ENCODE measurements at regions not wholly inside any gene's neighbourhood (a gene's known extent, or its start where the extent isn't known, plus 50 kb on each side); places are given as distances from the start of the nearest gene placed in this dataset.
"Not testable (repeated sequence)": the region's sequence is repeated elsewhere in the genome, so short reads cannot be mapped to it uniquely, and the experiment has no call there.

GRCh38 chr12:131620520-131620919 is 90.4 kb upstream of the SFSWAP start:
- no peaks in the 10 kb centered on the region for H3K4me1 Mint-ChIP-seq (ENCODE audit: low read depth)
- H3K27me3 Mint-ChIP-seq: peaks cover 4% of the 10 kb centered on the region
- no peaks in the 10 kb centered on the region for H3K9me3 Mint-ChIP-seq (ENCODE audit: low read depth)
- no peak overlapping the region for H3K4me3 Mint-ChIP-seq
- H3K27ac Mint-ChIP-seq: no peak overlapping the region
- H3K36me3 Mint-ChIP-seq: no peaks in the 10 kb centered on the region

- H3K4me1 Mint-ChIP-seq (ENCODE audit: low read depth): no peaks in the 10 kb centered on the region
- H3K27ac Mint-ChIP-seq: no peak overlapping the region
- no peak overlapping the region for H3K4me3 Mint-ChIP-seq
- H3K36me3 Mint-ChIP-seq: no peaks in the 10 kb centered on the region
- no peaks in the 10 kb centered on the region for H3K9me3 Mint-ChIP-seq (ENCODE audit: low read depth)
- peaks cover 4% of the 10 kb centered on the region for H3K27me3 Mint-ChIP-seq
Observed at GRCh38 chr12:131620946-131621681, 89.8 kb upstream of the SFSWAP start.

DNA sequence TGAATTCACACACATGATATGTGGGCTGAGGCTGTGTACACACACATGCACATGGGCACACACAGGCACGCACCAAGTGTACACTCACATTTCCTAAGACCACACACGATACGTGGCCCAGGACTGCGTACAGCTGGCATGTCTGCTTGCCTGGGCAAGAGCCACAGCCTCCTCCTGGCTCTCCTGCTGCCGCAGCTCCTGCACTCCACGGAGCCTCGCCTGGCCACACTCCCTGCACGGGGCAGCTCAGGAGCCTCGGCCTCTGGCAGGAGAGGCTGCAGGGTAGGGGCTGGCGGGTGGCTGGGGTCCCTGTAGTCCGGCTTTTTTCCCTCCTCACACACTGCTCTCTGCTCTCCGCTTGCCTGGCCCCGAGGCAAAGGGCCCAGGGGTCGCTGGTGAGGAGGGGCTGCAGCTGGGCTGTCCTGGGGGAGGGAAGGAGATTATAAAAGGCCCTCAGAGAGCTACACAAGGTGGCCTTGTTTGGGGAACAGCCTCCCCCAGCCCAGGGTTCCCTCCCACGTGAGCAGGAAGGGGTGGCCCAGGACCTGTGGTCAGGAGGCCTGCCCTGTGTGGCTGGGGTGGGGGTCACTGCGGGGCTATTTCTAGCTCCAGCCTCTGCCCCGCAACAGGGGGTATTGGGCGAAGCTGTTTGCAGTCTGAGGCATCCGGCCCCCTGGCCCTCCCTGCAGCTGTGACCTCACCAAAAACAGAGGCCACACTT is 89.0 kb upstream of the SFSWAP start:
- Mint-ChIP-seq H3K4me3 (no peak overlapping the region), H3K27me3 (peaks cover 3% of the 10 kb centered on the region), H3K9me3 (ENCODE audit: low read depth) (no peaks in the 10 kb centered on the region), H3K4me1 (ENCODE audit: low read depth) (no peaks in the 10 kb centered on the region), H3K27ac (no peak overlapping the region), H3K36me3 (no peaks in the 10 kb centered on the region)

DNA sequence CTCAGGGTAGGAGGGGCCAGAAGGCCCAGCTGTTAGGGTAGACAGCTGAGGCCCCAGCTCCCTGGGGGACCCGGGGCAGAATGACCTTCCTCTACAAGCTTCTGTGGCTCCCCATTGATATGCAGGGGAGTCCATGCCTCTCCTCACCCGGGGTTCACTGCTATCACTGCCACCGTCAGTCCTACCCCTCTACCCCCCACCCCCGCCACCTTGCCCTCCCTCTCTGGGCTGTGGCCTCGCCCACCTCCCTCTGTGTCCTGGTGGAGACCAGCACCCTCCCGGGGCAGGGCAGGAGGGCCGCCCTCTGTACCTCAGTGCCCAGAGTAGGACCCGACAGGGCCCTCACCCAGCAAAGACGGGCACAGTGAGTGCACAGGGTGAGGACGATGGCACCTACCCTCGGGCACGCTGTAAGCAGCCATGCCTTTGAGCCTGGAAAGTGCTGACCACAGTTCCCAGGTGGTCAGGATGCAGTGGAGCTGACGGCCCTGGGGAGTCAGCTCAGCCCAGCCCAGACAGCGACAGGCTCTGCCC is 88.4 kb upstream of the SFSWAP start:
- Mint-ChIP-seq H3K9me3 (ENCODE audit: low read depth) (no peaks in the 10 kb centered on the region), H3K27me3 (peaks cover 2% of the 10 kb centered on the region), H3K4me1 (ENCODE audit: low read depth) (no peaks in the 10 kb centered on the region), H3K27ac (no peak overlapping the region), H3K36me3 (no peaks in the 10 kb centered on the region), H3K4me3 (no peak overlapping the region)

GRCh38 chr12:131623404-131624368 is 87.2 kb upstream of the SFSWAP start:
- H3K9me3 Mint-ChIP-seq (ENCODE audit: low read depth); H3K27me3 Mint-ChIP-seq; H3K36me3 Mint-ChIP-seq; H3K4me3 Mint-ChIP-seq; H3K27ac Mint-ChIP-seq; H3K4me1 Mint-ChIP-seq (ENCODE audit: low read depth): not testable (repeated sequence)

- H3K9me3 Mint-ChIP-seq (ENCODE audit: low read depth); H3K4me3 Mint-ChIP-seq; H3K4me1 Mint-ChIP-seq (ENCODE audit: low read depth); H3K36me3 Mint-ChIP-seq; H3K27me3 Mint-ChIP-seq; H3K27ac Mint-ChIP-seq: not testable (repeated sequence)
Observed at GRCh38 chr12:131624369-131624739, 86.5 kb upstream of the SFSWAP start.

DNA sequence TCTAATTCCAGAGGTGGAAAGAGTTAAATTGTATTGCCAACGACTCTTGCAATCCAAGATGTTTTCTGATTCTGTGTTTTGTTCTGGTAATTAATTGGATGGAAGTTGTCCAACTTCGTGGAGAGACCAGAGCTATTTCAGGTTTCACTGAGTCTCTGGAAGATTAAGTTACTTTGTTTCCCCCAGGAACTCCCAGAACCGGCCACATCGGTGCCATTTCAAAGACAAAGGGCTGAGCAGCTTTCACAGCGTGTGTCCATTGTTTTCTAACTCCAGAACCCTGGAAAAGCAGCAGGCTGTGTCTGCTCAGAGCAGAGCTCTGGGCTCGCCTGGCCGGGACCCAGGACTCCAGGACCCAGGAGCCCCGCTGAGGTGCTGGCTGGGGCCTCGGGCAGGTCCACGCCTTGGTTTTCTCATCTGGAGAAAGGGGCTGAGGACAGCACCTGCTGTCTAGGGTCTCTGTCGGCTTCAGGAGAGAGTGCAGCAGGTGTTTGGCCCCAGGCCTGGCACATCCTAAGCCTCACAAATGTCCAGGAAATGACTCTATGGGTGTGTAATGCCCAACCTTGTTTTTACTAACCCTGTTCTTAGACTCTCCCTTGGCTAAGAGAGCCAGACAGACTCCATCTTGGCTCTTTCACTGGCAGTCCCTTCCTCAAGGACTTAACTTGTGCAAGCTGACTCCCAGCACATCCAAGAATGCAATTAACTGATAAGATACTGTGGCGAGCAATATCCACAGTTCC is 86.0 kb upstream of the SFSWAP start:
- H3K9me3 Mint-ChIP-seq (ENCODE audit: low read depth); H3K4me1 Mint-ChIP-seq (ENCODE audit: low read depth); H3K4me3 Mint-ChIP-seq: not testable (repeated sequence)

GRCh38 chr12:131625966-131626722 is 84.7 kb upstream of the SFSWAP start:
- H3K36me3 Mint-ChIP-seq; H3K27me3 Mint-ChIP-seq; H3K4me1 Mint-ChIP-seq (ENCODE audit: low read depth); H3K27ac Mint-ChIP-seq; H3K9me3 Mint-ChIP-seq (ENCODE audit: low read depth); H3K4me3 Mint-ChIP-seq: not testable (repeated sequence)

More for the DNA sequence above, 86.0 kb upstream of the SFSWAP start:
- not testable (repeated sequence) for H3K27ac Mint-ChIP-seq, H3K36me3 Mint-ChIP-seq, H3K27me3 Mint-ChIP-seq

GRCh38 chr12:131627151-131628022 is 83.5 kb upstream of the SFSWAP start:
- H3K4me3 Mint-ChIP-seq: peak overlapping the region; percentile 35
- not testable (repeated sequence) for H3K9me3 Mint-ChIP-seq (ENCODE audit: low read depth); H3K36me3 Mint-ChIP-seq; H3K27me3 Mint-ChIP-seq; H3K4me1 Mint-ChIP-seq (ENCODE audit: low read depth)
- peak overlapping the region; percentile 66 for H3K27ac Mint-ChIP-seq

- Mint-ChIP-seq H3K36me3 (no peaks in the 10 kb centered on the region), H3K27me3 (no peaks in the 10 kb centered on the region), H3K4me3 (no peak overlapping the region), H3K9me3 (ENCODE audit: low read depth) (no peaks in the 10 kb centered on the region), H3K27ac (no peak overlapping the region), H3K4me1 (ENCODE audit: low read depth) (peaks cover 3% of the 10 kb centered on the region)
Observed at GRCh38 chr12:131628023-131628740, 82.7 kb upstream of the SFSWAP start.

DNA sequence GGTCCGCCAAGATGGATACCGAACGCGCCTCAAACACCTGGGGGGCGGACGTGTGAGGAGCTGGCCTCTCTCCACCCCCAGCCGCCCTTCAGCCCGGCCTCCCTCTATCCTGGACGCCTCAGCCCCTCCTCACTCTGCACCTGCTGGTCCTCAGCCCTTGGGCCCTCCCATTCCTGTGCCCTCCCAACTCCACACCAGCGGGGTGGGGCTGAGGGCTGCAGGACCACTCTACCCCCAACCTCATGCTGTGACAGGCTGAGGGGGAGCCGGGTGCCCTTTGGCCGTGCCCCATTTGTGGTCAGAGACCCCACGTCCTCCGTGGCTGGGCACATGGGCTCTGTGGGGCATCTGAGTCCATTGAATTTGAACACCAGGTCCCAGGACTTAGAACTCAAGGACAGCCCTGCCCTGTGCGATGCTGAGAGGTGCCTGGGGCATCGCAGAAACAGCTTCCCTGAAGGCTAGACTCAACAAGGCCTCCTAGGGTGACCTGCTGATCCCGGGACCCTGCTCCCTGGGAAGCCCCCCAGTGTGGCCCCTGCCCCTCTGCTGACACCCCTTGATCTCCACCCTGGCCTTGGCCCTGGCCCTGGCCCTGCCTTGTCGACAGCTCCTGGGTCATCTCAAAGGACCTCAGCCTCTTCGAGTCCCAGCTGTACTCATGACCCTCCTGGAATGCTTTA is 82.0 kb upstream of the SFSWAP start:
- Mint-ChIP-seq H3K36me3 (no peaks in the 10 kb centered on the region), H3K27me3 (no peaks in the 10 kb centered on the region), H3K27ac (no peak overlapping the region), H3K4me3 (no peak overlapping the region), H3K9me3 (ENCODE audit: low read depth) (no peaks in the 10 kb centered on the region), H3K4me1 (ENCODE audit: low read depth) (peaks cover 3% of the 10 kb centered on the region)

DNA sequence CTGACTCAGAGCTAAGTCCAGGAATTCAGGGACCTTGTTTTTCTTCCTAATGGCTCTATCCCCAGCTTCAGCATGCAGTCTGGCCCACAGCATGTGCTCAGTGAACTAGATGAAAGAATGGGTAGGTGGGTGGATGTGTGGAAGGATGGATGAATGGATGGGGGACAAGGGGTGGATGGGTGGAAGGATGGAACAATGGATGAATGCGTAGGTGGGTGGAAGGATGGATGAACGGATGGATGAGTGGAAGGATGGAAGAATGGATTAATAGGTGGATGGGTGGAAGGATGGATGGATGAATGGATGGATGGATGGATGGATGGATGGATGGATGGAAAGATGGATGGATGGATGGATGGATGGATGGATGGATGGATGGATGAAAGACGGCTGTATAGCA is 79.7 kb upstream of the SFSWAP start:
- Mint-ChIP-seq H3K4me3 (no peak overlapping the region), H3K27ac (no peak overlapping the region), H3K4me1 (ENCODE audit: low read depth) (peaks cover 3% of the 10 kb centered on the region), H3K9me3 (ENCODE audit: low read depth) (no peaks in the 10 kb centered on the region), H3K36me3 (no peaks in the 10 kb centered on the region), H3K27me3 (peaks cover 6% of the 10 kb centered on the region)

All from activated naive CD8-positive, alpha-beta T cell (primary cell).